GM12873 (cell line): ENCODE measurements at regions not wholly inside any gene's neighbourhood (a gene's known extent, or its start where the extent isn't known, plus 50 kb on each side); places are given as distances from the start of the nearest gene placed in this dataset.

Source experiments
- TF ChIP-seq, protein P1 (sequence below): IDR thresholded peaks from 2 replicates; pipeline ENCODE4 v1.5.1; 2012; ENCODE audit warnings: low read depth, mild to moderate bottlenecking, moderate library complexity, low read length, control low read depth; ENCODE audit not compliant: insufficient read depth; ENCODE audit errors: missing control alignments

DNA sequence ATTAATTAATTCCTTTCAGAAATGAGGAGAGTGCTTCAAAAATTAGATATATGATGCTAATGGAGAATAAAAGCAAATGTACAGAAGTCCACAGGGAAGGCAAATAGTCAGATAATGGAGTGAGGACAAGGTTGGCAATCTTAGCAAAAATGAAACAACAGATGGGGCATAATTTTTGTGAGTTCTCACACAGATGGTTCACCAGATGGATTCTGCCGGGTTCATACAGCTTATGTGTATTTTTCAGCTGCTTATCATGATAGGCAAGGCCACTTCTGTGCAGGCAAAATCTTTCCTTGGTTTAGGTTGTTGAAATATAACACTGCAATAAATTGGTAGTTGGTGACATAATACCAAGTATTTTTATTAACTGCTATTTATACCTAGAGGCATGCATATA, 1539.0 kb upstream of the IGFBP7 start:
- TF ChIP-seq, protein P1, sequence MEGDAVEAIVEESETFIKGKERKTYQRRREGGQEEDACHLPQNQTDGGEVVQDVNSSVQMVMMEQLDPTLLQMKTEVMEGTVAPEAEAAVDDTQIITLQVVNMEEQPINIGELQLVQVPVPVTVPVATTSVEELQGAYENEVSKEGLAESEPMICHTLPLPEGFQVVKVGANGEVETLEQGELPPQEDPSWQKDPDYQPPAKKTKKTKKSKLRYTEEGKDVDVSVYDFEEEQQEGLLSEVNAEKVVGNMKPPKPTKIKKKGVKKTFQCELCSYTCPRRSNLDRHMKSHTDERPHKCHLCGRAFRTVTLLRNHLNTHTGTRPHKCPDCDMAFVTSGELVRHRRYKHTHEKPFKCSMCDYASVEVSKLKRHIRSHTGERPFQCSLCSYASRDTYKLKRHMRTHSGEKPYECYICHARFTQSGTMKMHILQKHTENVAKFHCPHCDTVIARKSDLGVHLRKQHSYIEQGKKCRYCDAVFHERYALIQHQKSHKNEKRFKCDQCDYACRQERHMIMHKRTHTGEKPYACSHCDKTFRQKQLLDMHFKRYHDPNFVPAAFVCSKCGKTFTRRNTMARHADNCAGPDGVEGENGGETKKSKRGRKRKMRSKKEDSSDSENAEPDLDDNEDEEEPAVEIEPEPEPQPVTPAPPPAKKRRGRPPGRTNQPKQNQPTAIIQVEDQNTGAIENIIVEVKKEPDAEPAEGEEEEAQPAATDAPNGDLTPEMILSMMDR: no peak

GRCh38 chr4:58646126-58646525, 1535.9 kb upstream of the IGFBP7 start:
- TF ChIP-seq, protein P1: no peak

DNA sequence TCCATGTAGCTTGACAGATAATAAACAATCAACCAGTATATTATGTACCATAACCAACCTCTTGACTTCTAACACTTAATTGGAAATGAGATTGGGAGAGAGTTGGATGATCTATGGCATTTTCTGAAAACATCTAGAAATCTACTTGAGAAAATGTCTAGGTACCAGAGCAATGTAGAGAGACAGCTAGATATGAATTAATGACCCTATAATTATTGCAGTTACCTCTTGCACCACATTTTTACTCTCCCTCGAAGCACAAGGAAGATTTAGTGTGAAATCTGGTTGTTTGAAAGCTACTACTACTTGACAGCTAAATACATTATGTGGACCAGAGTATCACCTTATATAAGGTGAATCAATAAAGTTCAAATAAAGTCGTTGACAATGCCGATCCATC, 1534.4 kb upstream of the IGFBP7 start:
- TF ChIP-seq, protein P1: no peak

DNA sequence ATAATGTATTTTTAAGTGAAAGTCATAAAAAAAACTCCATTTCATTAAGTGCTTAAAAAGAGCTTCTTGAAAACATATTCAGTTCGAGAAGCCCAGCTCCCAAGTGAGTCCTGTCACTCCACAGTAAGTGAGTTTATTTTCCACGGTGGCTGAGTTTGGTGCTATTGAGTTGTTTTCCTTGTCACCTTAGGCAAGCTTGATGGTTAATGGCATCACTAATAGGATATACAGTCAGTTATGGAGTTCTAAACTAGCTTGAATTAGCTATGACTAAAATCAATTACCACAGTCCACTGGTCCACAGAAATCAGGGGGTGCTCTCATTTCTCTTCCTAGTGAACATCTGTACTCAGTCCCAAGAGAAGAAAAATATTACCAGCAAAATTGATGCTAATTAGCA, 1526.2 kb upstream of the IGFBP7 start:
- TF ChIP-seq, protein P1: no peak

- TF ChIP-seq, protein P1: no peak
Observed at GRCh38 chr4:58617226-58617625, 1507.0 kb upstream of the IGFBP7 start.

DNA sequence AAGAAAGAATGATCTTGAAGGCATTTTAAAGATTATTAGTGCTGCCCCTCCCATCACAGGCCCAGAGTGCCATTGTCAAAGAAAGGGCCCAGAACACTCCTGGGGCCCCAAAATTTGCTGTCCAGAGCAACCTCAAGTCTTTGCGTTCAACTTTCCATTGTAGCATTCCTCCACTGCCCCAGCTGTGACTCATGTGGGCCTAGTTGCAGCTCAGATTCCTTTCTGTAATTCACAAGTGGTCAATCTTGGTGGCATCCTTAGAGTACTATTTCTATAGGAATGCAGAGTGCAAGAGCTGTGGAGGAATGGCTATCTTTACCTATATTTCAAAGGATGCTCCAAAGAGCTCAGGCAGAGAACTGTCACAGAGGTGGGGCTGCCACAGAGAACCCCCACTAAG, 1500.8 kb upstream of the IGFBP7 start:
- TF ChIP-seq, protein P1: no peak

- TF ChIP-seq, protein P1: no peak
Observed at GRCh38 chr4:58606303-58606702, 1496.1 kb upstream of the IGFBP7 start.
